ENCODE measurements at regions not wholly inside any gene's neighbourhood (a gene's known extent, or its start where the extent isn't known, plus 50 kb on each side); places are given as distances from the start of the nearest gene placed in this dataset.

DNA sequence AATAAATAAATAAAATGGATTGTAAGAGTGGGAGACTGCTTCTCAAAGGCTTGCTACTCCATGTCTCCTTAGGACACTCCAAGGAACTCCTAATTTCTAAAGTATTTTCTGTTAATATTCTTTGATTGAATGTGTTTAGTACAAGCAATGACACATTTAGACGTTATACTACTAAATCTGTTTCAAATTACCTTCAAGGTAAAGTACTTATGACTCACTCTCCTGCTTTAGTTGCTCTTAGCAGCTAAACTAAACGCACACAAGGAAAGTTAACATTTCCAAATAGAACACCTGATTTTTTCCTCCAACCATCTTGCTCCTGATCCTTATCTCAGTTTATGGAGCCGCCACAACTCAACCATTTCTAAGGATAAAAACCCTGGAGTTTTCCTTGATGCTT, 969.8 kb upstream of the ADGRL4 start:
- intact Hi-C loops (cut with micrococcal nuclease; ENCODE audit: unreplicated experiment): no loop called here
- H3K36me3 ChIP-seq (replicated peaks in 1 of 2; ENCODE audit: control insufficient read depth in 1 of 2, insufficient read depth in 2 of 2, low read length in 2 of 2): no peaks in the 10 kb centered on the region

More for the DNA sequence above, 969.8 kb upstream of the ADGRL4 start:
- Histone ChIP-seq H3K4me1 (ENCODE audit: insufficient read depth, low read length) (no peaks in the 10 kb centered on the region), H3K27me3 (ENCODE audit: control insufficient read depth in 1 of 2, insufficient read depth in 2 of 2, low read length in 2 of 2) (no peaks in the 10 kb centered on the region), H3K9me3 (ENCODE audit: low read length) (peaks cover 42% of the 10 kb centered on the region), H2AFZ (ENCODE audit: low read length) (no peak overlapping the region), H3K9ac (ENCODE audit: insufficient read depth, low read depth, low read length) (no peak overlapping the region), H3K4me3 (replicated peaks in 1 of 3; ENCODE audit: insufficient read depth in 1 of 3, low read depth in 2 of 3, low read length in 3 of 3) (no peak overlapping the region), H3K79me2 (ENCODE audit: insufficient read depth, low read length) (no peaks in the 10 kb centered on the region), H3K4me2 (ENCODE audit: low read depth, low read length) (no peak overlapping the region), H3K27ac (ENCODE audit: extremely low read length, insufficient read depth, low read length) (no peak overlapping the region), H4K20me1 (ENCODE audit: insufficient read depth, low read length) (no peaks in the 10 kb centered on the region)
- no peak for TF ChIP-seq REPIN1 (CRISPR knock-in tag; IDR thresholded peaks at IDR 0.05; ENCODE audit: borderline replicate concordance, low read depth)
- no peak for TF ChIP-seq RXRB (CRISPR knock-in tag; IDR thresholded peaks at IDR 0.05; ENCODE audit: borderline replicate concordance)
- no peak for TF ChIP-seq TEAD2 (CRISPR knock-in tag; IDR thresholded peaks at IDR 0.05)
- TF ChIP-seq, protein P1, sequence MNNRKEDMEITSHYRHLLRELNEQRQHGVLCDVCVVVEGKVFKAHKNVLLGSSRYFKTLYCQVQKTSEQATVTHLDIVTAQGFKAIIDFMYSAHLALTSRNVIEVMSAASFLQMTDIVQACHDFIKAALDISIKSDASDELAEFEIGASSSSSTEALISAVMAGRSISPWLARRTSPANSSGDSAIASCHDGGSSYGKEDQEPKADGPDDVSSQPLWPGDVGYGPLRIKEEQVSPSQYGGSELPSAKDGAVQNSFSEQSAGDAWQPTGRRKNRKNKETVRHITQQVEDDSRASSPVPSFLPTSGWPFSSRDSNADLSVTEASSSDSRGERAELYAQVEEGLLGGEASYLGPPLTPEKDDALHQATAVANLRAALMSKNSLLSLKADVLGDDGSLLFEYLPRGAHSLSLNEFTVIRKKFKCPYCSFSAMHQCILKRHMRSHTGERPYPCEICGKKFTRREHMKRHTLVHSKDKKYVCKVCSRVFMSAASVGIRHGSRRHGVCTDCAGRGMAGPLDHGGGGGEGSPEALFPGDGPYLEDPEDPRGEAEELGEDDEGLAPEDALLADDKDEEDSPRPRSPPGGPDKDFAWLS (CRISPR knock-in tag; IDR thresholded peaks at IDR 0.05; ENCODE audit: borderline replicate concordance): no peak
- TF ChIP-seq CBX5 (CRISPR knock-in tag; IDR thresholded peaks at IDR 0.05; ENCODE audit: borderline replicate concordance): no peak
- TF ChIP-seq, protein P2, sequence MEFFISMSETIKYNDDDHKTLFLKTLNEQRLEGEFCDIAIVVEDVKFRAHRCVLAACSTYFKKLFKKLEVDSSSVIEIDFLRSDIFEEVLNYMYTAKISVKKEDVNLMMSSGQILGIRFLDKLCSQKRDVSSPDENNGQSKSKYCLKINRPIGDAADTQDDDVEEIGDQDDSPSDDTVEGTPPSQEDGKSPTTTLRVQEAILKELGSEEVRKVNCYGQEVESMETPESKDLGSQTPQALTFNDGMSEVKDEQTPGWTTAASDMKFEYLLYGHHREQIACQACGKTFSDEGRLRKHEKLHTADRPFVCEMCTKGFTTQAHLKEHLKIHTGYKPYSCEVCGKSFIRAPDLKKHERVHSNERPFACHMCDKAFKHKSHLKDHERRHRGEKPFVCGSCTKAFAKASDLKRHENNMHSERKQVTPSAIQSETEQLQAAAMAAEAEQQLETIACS (CRISPR knock-in tag; IDR thresholded peaks at IDR 0.05): no peak
- TF ChIP-seq, protein P3, sequence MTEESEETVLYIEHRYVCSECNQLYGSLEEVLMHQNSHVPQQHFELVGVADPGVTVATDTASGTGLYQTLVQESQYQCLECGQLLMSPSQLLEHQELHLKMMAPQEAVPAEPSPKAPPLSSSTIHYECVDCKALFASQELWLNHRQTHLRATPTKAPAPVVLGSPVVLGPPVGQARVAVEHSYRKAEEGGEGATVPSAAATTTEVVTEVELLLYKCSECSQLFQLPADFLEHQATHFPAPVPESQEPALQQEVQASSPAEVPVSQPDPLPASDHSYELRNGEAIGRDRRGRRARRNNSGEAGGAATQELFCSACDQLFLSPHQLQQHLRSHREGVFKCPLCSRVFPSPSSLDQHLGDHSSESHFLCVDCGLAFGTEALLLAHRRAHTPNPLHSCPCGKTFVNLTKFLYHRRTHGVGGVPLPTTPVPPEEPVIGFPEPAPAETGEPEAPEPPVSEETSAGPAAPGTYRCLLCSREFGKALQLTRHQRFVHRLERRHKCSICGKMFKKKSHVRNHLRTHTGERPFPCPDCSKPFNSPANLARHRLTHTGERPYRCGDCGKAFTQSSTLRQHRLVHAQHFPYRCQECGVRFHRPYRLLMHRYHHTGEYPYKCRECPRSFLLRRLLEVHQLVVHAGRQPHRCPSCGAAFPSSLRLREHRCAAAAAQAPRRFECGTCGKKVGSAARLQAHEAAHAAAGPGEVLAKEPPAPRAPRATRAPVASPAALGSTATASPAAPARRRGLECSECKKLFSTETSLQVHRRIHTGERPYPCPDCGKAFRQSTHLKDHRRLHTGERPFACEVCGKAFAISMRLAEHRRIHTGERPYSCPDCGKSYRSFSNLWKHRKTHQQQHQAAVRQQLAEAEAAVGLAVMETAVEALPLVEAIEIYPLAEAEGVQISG (CRISPR knock-in tag; IDR thresholded peaks at IDR 0.05): no peak
- no peak for TF ChIP-seq RAD51 (IDR thresholded peaks at IDR 0.05; ENCODE audit: borderline replicate concordance)
- TF ChIP-seq, protein P4, sequence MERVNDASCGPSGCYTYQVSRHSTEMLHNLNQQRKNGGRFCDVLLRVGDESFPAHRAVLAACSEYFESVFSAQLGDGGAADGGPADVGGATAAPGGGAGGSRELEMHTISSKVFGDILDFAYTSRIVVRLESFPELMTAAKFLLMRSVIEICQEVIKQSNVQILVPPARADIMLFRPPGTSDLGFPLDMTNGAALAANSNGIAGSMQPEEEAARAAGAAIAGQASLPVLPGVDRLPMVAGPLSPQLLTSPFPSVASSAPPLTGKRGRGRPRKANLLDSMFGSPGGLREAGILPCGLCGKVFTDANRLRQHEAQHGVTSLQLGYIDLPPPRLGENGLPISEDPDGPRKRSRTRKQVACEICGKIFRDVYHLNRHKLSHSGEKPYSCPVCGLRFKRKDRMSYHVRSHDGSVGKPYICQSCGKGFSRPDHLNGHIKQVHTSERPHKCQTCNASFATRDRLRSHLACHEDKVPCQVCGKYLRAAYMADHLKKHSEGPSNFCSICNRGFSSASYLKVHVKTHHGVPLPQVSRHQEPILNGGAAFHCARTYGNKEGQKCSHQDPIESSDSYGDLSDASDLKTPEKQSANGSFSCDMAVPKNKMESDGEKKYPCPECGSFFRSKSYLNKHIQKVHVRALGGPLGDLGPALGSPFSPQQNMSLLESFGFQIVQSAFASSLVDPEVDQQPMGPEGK (CRISPR knock-in tag; IDR thresholded peaks at IDR 0.05): no peak
- no peak for TF ChIP-seq ZKSCAN8 (CRISPR knock-in tag; IDR thresholded peaks at IDR 0.05; ENCODE audit: borderline replicate concordance)
- TF ChIP-seq ZNF138 (CRISPR knock-in tag; IDR thresholded peaks at IDR 0.05; ENCODE audit: low read depth): no peak
- TF ChIP-seq, protein P5, sequence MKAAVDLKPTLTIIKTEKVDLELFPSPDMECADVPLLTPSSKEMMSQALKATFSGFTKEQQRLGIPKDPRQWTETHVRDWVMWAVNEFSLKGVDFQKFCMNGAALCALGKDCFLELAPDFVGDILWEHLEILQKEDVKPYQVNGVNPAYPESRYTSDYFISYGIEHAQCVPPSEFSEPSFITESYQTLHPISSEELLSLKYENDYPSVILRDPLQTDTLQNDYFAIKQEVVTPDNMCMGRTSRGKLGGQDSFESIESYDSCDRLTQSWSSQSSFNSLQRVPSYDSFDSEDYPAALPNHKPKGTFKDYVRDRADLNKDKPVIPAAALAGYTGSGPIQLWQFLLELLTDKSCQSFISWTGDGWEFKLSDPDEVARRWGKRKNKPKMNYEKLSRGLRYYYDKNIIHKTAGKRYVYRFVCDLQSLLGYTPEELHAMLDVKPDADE (CRISPR knock-in tag; IDR thresholded peaks at IDR 0.05): no peak
- TF ChIP-seq ZNF260 (CRISPR knock-in tag; IDR thresholded peaks at IDR 0.05; ENCODE audit: borderline replicate concordance, low read depth): no peak
- TF ChIP-seq, protein P6, sequence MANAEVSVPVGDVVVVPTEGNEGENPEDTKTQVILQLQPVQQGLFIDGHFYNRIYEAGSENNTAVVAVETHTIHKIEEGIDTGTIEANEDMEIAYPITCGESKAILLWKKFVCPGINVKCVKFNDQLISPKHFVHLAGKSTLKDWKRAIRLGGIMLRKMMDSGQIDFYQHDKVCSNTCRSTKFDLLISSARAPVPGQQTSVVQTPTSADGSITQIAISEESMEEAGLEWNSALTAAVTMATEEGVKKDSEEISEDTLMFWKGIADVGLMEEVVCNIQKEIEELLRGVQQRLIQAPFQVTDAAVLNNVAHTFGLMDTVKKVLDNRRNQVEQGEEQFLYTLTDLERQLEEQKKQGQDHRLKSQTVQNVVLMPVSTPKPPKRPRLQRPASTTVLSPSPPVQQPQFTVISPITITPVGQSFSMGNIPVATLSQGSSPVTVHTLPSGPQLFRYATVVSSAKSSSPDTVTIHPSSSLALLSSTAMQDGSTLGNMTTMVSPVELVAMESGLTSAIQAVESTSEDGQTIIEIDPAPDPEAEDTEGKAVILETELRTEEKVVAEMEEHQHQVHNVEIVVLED (CRISPR knock-in tag; IDR thresholded peaks at IDR 0.05; ENCODE audit: borderline replicate concordance): no peak
- 3% methylated on average over 3 of the region's 3 CpGs for WGBS (ENCODE audit: low lambda C conversion rate)
- POLR2A ChIA-PET: no interaction called here
- no peak for ATAC-seq
- CTCF ChIA-PET (ENCODE audit: low intra/inter-chr PET ratio, low total read pairs): no interaction called here
- no TSS peak for BruUV-seq (replicated peaks)
- in situ Hi-C loops (cut with HindIII; ENCODE audit: extremely low pct_ligation_motif_present, low pct_unique_long_range_greater_than_20kb): no loop called here
- DNase-seq (ENCODE audit: low spot score): no peak
- FAIRE-seq: no peak

Data from HepG2 (cell line).